Sigmoid colon (tissue), 3 donors: ENCODE measurements at regions not wholly inside any gene's neighbourhood (a gene's known extent, or its start where the extent isn't known, plus 50 kb on each side); places are given as distances from the start of the nearest gene placed in this dataset.

Experiments used
- POLR2A ChIP-seq, 2 donors: fragments of 450-650 bp; IDR thresholded peaks; one replicate each; pipeline ENCODE4 v1.6.1; 2016; ENCODE audit warnings: antibody characterized with exemption in 2 of 2, mild to moderate bottlenecking in 2 of 2, moderate library complexity in 2 of 2
- TF ChIP-seq, protein P1 (sequence below), 4 experiments: fragments of 450-650 bp in 3 of 4; fragments of 200-600 bp in 1 of 4; IDR thresholded peaks; one replicate each; pipeline ENCODE4 v1.5.1; 2016 to 2019; ENCODE audit warnings: antibody characterized with exemption in 4 of 4, mild to moderate bottlenecking in 3 of 4, moderate library complexity in 2 of 4

DNA sequence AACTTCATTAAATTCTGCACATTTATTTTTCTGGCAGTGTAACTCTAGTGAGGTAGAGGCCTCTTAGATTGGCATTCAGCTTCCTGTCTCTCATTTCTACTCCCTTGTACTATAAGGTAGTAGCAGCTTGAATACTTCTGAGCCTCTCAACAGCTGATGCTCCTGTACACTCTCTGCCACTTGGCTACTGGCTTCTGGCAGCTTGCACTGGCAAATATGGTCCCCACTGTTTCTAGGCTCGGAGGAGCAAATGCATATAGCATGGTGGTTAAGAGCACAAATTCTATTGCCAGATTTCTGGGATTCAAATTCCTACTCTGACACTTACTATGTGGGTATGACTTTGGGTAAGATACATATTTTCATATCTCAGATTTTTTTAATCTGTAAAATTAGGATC lies 292.8 kb upstream of the ADGRB3 start:
- TF ChIP-seq POLR2A (IDR thresholded peaks at IDR 0.05) = no peak
- TF ChIP-seq, protein P1, sequence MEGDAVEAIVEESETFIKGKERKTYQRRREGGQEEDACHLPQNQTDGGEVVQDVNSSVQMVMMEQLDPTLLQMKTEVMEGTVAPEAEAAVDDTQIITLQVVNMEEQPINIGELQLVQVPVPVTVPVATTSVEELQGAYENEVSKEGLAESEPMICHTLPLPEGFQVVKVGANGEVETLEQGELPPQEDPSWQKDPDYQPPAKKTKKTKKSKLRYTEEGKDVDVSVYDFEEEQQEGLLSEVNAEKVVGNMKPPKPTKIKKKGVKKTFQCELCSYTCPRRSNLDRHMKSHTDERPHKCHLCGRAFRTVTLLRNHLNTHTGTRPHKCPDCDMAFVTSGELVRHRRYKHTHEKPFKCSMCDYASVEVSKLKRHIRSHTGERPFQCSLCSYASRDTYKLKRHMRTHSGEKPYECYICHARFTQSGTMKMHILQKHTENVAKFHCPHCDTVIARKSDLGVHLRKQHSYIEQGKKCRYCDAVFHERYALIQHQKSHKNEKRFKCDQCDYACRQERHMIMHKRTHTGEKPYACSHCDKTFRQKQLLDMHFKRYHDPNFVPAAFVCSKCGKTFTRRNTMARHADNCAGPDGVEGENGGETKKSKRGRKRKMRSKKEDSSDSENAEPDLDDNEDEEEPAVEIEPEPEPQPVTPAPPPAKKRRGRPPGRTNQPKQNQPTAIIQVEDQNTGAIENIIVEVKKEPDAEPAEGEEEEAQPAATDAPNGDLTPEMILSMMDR (IDR thresholded peaks at IDR 0.05) = no peak
